ENCODE measurements at regions not wholly inside any gene's neighbourhood (a gene's known extent, or its start where the extent isn't known, plus 50 kb on each side); places are given as distances from the start of the nearest gene placed in this dataset.
A peak's percentile ranks its signal among the peaks of the same experiment; 100 is the strongest.

GRCh38 chr20:53828088-53828681 lies 234.5 kb upstream of the ZNF217 start:
- peak in 1 of 2 donors; percentile 53 for DNase-seq (ENCODE audit: low spot score in 2 of 2)
- Histone ChIP-seq H3K27ac (peak overlapping the region; percentile 85 to 92 (median 88)), H3K27me3 (no peaks in the 10 kb centered on the region), H3K4me1 (peaks cover 0 to 48% (median 19%) of the 10 kb centered on the region in 4 donors), H3K36me3 (no peaks in the 10 kb centered on the region), H3K9me3 (no peaks in the 10 kb centered on the region), H3K4me3 (peak overlapping the region; percentile 1 to 39 (median 14))
- 8 to 14% methylated on average over 5 of the region's 5 CpGs for WGBS, 2 donors
- TF ChIP-seq EP300 (IDR thresholded peaks at IDR 0.05) (no peak), POLR2A (IDR thresholded peaks at IDR 0.05) (no peak), CTCF (IDR thresholded peaks at IDR 0.05) (no peak)

- Histone ChIP-seq H3K4me3 (peak overlapping the region in 1 of 4 donors; percentile 39), H3K27ac (peak overlapping the region; percentile 85 to 92 (median 88)), H3K36me3 (no peaks in the 10 kb centered on the region), H3K4me1 (peaks cover 0 to 48% (median 19%) of the 10 kb centered on the region in 4 donors), H3K9me3 (no peaks in the 10 kb centered on the region), H3K27me3 (no peaks in the 10 kb centered on the region)
- TF ChIP-seq POLR2A (IDR thresholded peaks at IDR 0.05), result no peak
- TF ChIP-seq EP300 (IDR thresholded peaks at IDR 0.05), result peak in 1 of 2 donors; percentile 72
- WGBS, 2 donors, result 46 to 48% methylated on average over 4 of the region's 4 CpGs
- DNase-seq (ENCODE audit: low spot score in 2 of 2), result no peak
Observed at GRCh38 chr20:53827292-53828087, 233.9 kb upstream of the ZNF217 start.

GRCh38 chr20:53826597-53827291 lies 233.1 kb upstream of the ZNF217 start:
- Histone ChIP-seq H3K27ac (peak overlapping the region in 3 of 4 donors; percentile 85 to 92 (median 91)), H3K36me3 (no peaks in the 10 kb centered on the region), H3K9me3 (no peaks in the 10 kb centered on the region), H3K27me3 (no peaks in the 10 kb centered on the region), H3K4me1 (peaks cover 0 to 48% (median 19%) of the 10 kb centered on the region in 4 donors), H3K4me3 (no peak overlapping the region)
- DNase-seq (ENCODE audit: low spot score in 2 of 2), result no peak
- no peak for TF ChIP-seq EP300 (IDR thresholded peaks at IDR 0.05)
- no peak for TF ChIP-seq POLR2A (IDR thresholded peaks at IDR 0.05)
- no peak for TF ChIP-seq CTCF (IDR thresholded peaks at IDR 0.05)
- WGBS, 2 donors, result 88 to 92% methylated on average over 5 of the region's 5 CpGs

GRCh38 chr20:53826090-53826489 lies 232.5 kb upstream of the ZNF217 start:
- TF ChIP-seq EP300 (IDR thresholded peaks at IDR 0.05) (no peak), POLR2A (IDR thresholded peaks at IDR 0.05) (no peak), CTCF (IDR thresholded peaks at IDR 0.05) (no peak)
- peak overlapping the region in 1 of 4 donors; percentile 91 for H3K27ac ChIP-seq
- H3K27me3 ChIP-seq, result no peaks in the 10 kb centered on the region
- H3K4me1 ChIP-seq, result peaks cover 0 to 46% (median 19%) of the 10 kb centered on the region in 4 donors
- 75 to 80% methylated on average over 2 of the region's 2 CpGs for WGBS, 2 donors
- no peaks in the 10 kb centered on the region for H3K36me3 ChIP-seq
- no peak overlapping the region for H3K4me3 ChIP-seq
- no peaks in the 10 kb centered on the region for H3K9me3 ChIP-seq
- no peak for DNase-seq (ENCODE audit: low spot score in 2 of 2)

- no peaks in the 10 kb centered on the region for H3K27me3 ChIP-seq
- no peak overlapping the region for H3K4me3 ChIP-seq
- no peaks in the 10 kb centered on the region for H3K9me3 ChIP-seq
- no peaks in the 10 kb centered on the region for H3K36me3 ChIP-seq
- no peak overlapping the region for H3K27ac ChIP-seq
- DNase-seq (ENCODE audit: low spot score in 2 of 2), result no peak
- TF ChIP-seq POLR2A (IDR thresholded peaks at IDR 0.05), result no peak
- TF ChIP-seq EP300 (IDR thresholded peaks at IDR 0.05), result no peak
- no peak for TF ChIP-seq CTCF (IDR thresholded peaks at IDR 0.05)
- WGBS, 2 donors, result 93 to 96% methylated on average over 4 of the region's 4 CpGs
- peaks cover 0 to 39% (median 13%) of the 10 kb centered on the region in 4 donors for H3K4me1 ChIP-seq
Observed at GRCh38 chr20:53825282-53825681, 231.6 kb upstream of the ZNF217 start.
